D721Med (cell line): ENCODE measurements at regions not wholly inside any gene's neighbourhood (a gene's known extent, or its start where the extent isn't known, plus 50 kb on each side); places are given as distances from the start of the nearest gene placed in this dataset.

ENCODE experiments used
- DNase-seq: peaks from one replicate; pipeline ENCODE4 v3.0.0; 2011; ENCODE audit warnings: low spot score; ENCODE audit not compliant: insufficient read length
- FAIRE-seq: peaks from 2 replicates; lab custom pipeline; 2011; peaks lifted over from hg19 to GRCh38; lab: Jason Lieb, UNC
- CTCF ChIP-seq: IDR thresholded peaks from 2 replicates; pipeline ENCODE4 v1.5.1; 2012; ENCODE audit warnings: mild to moderate bottlenecking, control low read depth; ENCODE audit not compliant: insufficient read depth; ENCODE audit errors: missing control alignments

- TF ChIP-seq CTCF = no peak
- DNase-seq = no peak
- no peak for FAIRE-seq
Measured at GRCh38 chr6:110033101-110033500, 55.0 kb downstream of the GPR6 start.

GRCh38 chr6:110033749-110034666 lies 55.9 kb downstream of the GPR6 start:
- TF ChIP-seq CTCF = no peak
- no peak for DNase-seq
- no peak for FAIRE-seq

GRCh38 chr6:110034667-110035036 lies 56.5 kb downstream of the GPR6 start:
- no peak for TF ChIP-seq CTCF
- FAIRE-seq (no peak), DNase-seq (no peak)

- TF ChIP-seq CTCF = no peak
- DNase-seq = no peak
- no peak for FAIRE-seq
Measured at GRCh38 chr6:110035321-110035720, 57.2 kb downstream of the GPR6 start.

- DNase-seq (no peak), FAIRE-seq (no peak)
- no peak for TF ChIP-seq CTCF
Measured at GRCh38 chr6:110036408-110037302, 58.5 kb downstream of the GPR6 start.

GRCh38 chr6:110037726-110038295 lies 59.7 kb downstream of the GPR6 start:
- DNase-seq (no peak), FAIRE-seq (no peak)
- no peak for TF ChIP-seq CTCF
